Activated CD4-positive, alpha-beta memory T cell treated with anti-CD3 and anti-CD28 coated beads, Interleukin-2, amount 10 ng/mL, durations not matched to agents 7 days and 5 days (primary cell): ENCODE measurements at regions not wholly inside any gene's neighbourhood (a gene's known extent, or its start where the extent isn't known, plus 50 kb on each side); places are given as distances from the start of the nearest gene placed in this dataset.
"Not testable (repeated sequence)": the region's sequence is repeated elsewhere in the genome, so short reads cannot be mapped to it uniquely, and the experiment has no call there.

ENCODE experiments used
- CTCF ChIA-PET: fragments of 350-600 bp; sonication (Branson Sonifier 250); formaldehyde crosslinking; loops from one replicate; lab custom pipeline; 2021; ENCODE audit warnings: antibody characterized with exemption, inconsistent platforms; lab: Charles Lee
- POLR2A ChIA-PET: fragments of 350-600 bp; sonication (Branson Sonifier 250); formaldehyde crosslinking; loops from one replicate; lab custom pipeline; 2021; ENCODE audit warnings: antibody characterized with exemption; lab: Charles Lee
- DNase-seq: peaks from one replicate; pipeline ENCODE4 v3.0.0-alpha.2; 2020
- H3K27ac Mint-ChIP-seq: one replicate; pipeline ENCODE4 v1.8.0; 2021; ENCODE audit warnings: mild to moderate bottlenecking, mixed read lengths
- H3K27me3 Mint-ChIP-seq: one replicate; pipeline ENCODE4 v1.8.0; 2021; ENCODE audit warnings: mixed read lengths
- H3K36me3 Mint-ChIP-seq: one replicate; pipeline ENCODE4 v1.8.0; 2021; ENCODE audit warnings: low read depth, mixed read lengths
- H3K4me1 Mint-ChIP-seq: one replicate; pipeline ENCODE4 v1.8.0; 2021; ENCODE audit warnings: mixed read lengths
- H3K4me3 Mint-ChIP-seq: one replicate; pipeline ENCODE4 v1.8.0; 2021; ENCODE audit warnings: mild to moderate bottlenecking, mixed read lengths
- H3K9me3 Mint-ChIP-seq: one replicate; pipeline ENCODE4 v1.8.0; 2021; ENCODE audit warnings: mixed read lengths

DNA sequence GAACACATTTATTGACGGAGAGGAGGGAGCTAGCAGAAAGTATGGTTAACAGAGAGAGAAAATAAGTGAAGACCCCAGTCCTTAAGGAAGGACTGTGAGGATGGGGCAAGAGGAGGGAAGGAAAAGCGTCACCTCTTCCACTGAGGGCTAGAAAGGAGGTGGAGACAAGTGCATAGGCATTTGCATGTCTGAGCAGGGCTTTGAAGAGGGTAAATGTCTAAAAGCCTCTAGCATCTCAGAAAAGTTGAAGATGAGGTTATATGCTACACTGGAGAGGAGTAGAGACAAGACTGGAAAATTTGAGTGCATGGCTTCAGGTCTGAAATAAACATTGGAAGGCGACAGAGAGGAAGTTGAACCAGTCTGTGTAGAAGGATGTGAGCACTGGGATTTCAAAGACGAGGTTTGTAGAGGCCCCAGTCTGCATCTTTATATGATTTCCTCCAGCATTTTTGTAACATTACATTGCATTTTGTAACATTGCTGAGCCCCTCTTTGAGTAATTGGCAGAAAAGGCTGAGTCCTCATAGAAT is 98.5 kb upstream of the IFNG-AS1 start:
- H3K36me3 Mint-ChIP-seq = no peaks in the 10 kb centered on the region
- H3K9me3 Mint-ChIP-seq = no peaks in the 10 kb centered on the region
- DNase-seq = no peak
- no peak overlapping the region for H3K4me3 Mint-ChIP-seq
- no peaks in the 10 kb centered on the region for H3K4me1 Mint-ChIP-seq
- H3K27ac Mint-ChIP-seq = no peak overlapping the region
- POLR2A ChIA-PET = no interaction called here
- H3K27me3 Mint-ChIP-seq = no peaks in the 10 kb centered on the region
- CTCF ChIA-PET = no interaction called here

DNA sequence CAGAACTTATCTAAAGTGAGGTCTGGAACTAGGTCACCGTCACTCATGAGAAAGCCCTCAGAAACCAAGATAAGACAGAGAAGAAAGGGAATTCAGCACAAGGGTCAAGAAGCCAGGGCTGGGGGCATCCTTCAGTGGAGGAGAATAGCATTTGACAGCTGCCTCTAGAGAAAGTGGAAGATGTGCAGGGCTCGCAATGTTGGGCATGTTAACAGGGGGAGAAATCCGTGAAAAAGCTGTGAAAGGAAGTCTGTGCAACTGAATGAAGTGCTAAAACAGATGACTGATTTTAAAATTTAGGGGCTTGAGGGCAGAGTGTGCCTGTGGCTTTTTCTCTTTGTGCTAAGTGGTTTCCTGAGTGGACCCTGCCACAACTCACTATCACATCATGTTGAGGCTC is 97.7 kb upstream of the IFNG-AS1 start:
- Mint-ChIP-seq H3K27ac (no peak overlapping the region), H3K36me3 (no peaks in the 10 kb centered on the region), H3K4me1 (no peaks in the 10 kb centered on the region), H3K27me3 (no peaks in the 10 kb centered on the region), H3K4me3 (no peak overlapping the region), H3K9me3 (no peaks in the 10 kb centered on the region)
- POLR2A ChIA-PET = no interaction called here
- CTCF ChIA-PET = no interaction called here
- no peak for DNase-seq

DNA sequence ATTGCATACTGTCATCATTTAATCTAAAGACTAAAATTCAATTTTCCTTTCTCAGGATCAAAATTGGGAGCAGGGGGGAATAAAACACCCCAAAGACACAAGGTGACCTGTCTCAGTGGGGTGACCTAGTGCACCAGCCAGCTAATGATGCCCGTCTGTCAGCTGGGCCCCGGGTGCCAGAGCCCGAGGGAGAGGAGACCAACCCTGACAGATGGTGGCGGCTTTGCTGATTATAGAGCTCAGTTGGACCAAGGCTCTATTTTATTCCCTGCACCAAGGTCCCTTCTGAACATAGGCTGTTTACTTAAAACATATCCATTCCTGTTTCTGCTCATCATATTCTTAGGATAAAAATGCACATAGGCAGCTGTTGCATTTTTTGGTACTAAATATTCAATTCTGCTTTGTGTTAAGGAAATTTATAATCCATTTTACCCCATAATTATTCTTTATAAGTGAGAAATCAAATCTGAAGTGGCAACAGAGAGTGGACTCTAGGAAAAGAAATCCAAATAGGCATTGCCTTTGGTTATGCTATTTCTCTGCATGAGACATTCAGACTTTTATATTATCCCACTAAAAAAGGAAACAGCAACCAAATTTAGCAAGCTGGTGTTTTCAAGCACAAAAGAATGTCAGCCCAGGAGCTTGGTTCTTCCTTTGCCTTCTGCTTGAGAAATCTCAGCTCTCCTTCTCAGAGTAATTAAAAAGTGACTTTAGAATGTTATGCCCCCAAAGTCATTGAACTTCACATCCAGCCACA is 96.8 kb upstream of the IFNG-AS1 start:
- Mint-ChIP-seq H3K36me3 (no peaks in the 10 kb centered on the region), H3K27me3 (no peaks in the 10 kb centered on the region), H3K4me3 (no peak overlapping the region), H3K4me1 (no peaks in the 10 kb centered on the region), H3K9me3 (no peaks in the 10 kb centered on the region), H3K27ac (no peak overlapping the region)
- CTCF ChIA-PET = no interaction called here
- no peak for DNase-seq
- POLR2A ChIA-PET = no interaction called here

DNA sequence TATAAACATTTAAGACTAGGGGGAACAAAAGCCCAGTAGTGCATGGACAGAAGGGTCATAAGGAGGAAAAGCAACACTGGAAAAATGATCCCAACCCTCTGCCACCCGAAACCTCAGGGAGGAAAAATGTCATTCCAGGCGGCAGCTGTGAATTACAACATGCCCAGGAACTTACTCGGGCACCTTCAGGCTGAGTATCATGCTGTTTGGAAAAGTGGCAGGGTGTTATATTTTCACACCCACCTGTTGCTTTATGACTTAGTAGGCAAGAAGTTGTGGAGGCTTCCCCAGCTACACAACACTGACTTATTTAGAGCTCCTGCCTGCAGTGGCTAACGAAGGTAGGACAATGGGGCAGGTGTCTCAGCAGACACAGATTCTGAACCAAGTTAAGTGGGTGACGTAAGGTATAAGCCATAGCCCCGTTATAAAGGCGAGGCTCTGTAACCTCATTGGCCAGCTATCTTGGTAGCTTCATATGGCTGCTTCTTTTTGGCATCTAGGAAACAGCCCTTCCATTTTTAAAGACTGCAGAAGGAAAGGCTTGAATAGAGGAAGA is 96.1 kb upstream of the IFNG-AS1 start:
- Mint-ChIP-seq H3K9me3 (no peaks in the 10 kb centered on the region), H3K36me3 (no peaks in the 10 kb centered on the region), H3K27ac (no peak overlapping the region), H3K27me3 (no peaks in the 10 kb centered on the region), H3K4me3 (no peak overlapping the region), H3K4me1 (no peaks in the 10 kb centered on the region)
- POLR2A ChIA-PET = no interaction called here
- no peak for DNase-seq
- CTCF ChIA-PET = no interaction called here

DNA sequence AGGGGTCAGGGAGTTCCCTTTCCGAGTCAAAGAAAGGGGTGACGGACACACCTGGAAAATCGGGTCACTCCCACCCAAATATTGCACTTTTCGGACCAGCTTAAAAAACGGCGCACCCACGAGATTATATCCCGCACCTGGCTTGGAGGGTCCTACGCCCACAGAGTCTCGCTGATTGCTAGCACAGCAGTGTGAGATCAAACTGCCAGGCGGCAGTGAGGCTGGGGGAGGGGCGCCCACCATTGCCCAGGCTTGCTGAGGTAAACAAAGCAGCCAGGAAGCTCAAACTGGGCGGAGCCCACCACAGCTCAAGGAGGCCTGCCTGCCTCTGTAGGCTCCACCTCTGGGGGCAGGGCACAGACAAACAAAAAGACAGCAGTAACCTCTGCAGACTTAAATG is 88.8 kb upstream of the IFNG-AS1 start:
- H3K4me3 Mint-ChIP-seq, H3K27me3 Mint-ChIP-seq, POLR2A ChIA-PET, H3K9me3 Mint-ChIP-seq, H3K36me3 Mint-ChIP-seq, CTCF ChIA-PET, H3K27ac Mint-ChIP-seq, H3K4me1 Mint-ChIP-seq, DNase-seq: not testable (repeated sequence)

DNA sequence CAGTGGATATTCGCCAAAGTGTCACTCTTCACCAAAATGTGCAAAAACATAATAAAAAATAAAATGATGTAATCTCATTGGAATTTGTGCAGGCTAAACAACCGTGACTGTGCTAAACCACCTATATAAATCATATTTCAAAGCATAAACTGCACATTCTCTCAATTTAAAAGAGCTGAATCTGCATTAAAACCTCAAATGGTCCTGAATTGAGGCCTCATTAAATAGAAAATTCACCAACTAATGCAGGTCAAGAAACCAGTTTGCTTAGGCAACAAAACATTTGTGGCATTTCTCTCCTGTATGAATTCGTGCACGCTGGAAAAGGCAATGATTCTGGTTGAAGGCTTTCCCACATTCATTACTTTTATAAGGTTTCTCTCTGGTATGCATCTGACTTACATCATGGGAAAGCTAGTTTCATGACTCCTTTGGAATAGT is 80.1 kb upstream of the IFNG-AS1 start:
- Mint-ChIP-seq H3K4me1 (no peaks in the 10 kb centered on the region), H3K36me3 (no peaks in the 10 kb centered on the region), H3K27ac (no peak overlapping the region), H3K9me3 (peaks cover 3% of the 10 kb centered on the region), H3K27me3 (peaks cover 5% of the 10 kb centered on the region), H3K4me3 (no peak overlapping the region)
- no peak for DNase-seq
- ChIA-PET CTCF (interaction anchor here (1.0 to 1.1 kb wide), 2 partner anchors 9 to 34 kb away, joined by 3 read pairs; no protein-coding TSS in a partner anchor), POLR2A (no interaction called here)

DNA sequence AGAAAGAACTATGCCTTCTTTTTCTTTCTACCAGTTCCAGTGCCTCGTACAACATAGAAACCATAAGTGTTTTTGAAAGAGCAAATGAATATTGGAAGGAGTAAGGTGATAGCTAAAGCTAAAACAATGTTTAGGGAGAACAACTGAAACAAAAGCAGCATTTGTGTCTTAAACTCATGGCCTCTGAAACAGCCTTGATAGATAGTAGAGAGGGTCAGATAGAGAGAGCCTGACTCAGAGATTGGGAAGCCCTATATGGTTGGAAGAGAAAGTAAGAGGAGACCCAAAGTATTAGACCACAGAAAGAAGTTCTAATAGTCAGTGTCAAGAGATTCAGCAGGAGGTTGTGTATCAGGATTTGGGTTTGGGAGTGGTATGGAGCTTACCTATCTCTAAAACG is 79.6 kb upstream of the IFNG-AS1 start:
- DNase-seq = no peak
- H3K27ac Mint-ChIP-seq = no peak overlapping the region
- H3K4me1 Mint-ChIP-seq = no peaks in the 10 kb centered on the region
- no peak overlapping the region for H3K4me3 Mint-ChIP-seq
- H3K27me3 Mint-ChIP-seq = peaks cover 5% of the 10 kb centered on the region
- H3K36me3 Mint-ChIP-seq = no peaks in the 10 kb centered on the region
- ChIA-PET CTCF (interaction anchor here (1.0 to 1.1 kb wide), 2 partner anchors 9 to 33 kb away, joined by 3 read pairs; no protein-coding TSS in a partner anchor), POLR2A (no interaction called here)
- peaks cover 3% of the 10 kb centered on the region for H3K9me3 Mint-ChIP-seq

DNA sequence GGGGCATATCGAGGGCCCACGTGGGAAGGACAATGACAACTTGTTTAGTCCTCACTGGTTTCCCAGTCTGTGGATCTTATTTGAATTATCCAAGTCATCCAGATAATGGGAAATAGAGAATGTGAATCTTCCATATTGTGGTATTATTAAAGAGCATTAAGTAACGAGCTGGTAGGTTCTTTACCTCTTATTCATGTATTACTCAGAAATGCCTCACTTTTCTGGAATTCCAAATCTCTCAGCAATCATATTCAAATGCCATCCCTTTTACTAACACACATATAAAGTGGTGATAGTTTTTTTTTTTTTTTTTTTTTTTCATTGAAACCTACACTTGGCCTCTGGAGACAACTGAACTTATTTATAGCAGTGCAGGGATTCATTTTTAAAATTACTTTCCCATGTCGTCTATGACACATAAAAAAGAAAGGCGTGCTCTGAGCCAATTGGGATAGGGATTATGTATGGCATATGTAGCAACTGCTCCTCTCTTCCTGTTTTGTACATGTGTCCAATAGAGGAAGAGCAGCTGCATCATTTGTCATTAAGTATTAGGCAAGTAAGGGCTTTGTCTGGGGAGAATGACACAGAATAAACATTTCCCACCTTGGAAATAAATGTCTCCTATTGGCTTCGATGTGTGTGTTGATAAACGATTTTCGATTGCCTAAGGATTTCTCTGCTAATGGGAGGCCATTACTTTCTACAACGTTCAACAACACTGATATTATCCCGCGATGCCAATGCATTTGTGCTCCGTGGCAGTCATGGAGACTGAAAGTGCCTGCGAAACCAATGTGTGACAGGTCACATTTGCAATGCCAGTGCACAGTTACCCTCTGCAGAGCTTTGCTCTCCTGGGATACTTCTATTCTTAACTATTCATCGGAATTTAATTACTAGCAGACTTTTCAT is 78.6 kb upstream of the IFNG-AS1 start:
- Mint-ChIP-seq H3K9me3 (peaks cover 3% of the 10 kb centered on the region), H3K27ac (no peak overlapping the region), H3K4me1 (no peaks in the 10 kb centered on the region), H3K36me3 (no peaks in the 10 kb centered on the region), H3K4me3 (no peak overlapping the region), H3K27me3 (peaks cover 5% of the 10 kb centered on the region)
- no peak for DNase-seq
- ChIA-PET POLR2A (no interaction called here), CTCF (no interaction called here)

DNA sequence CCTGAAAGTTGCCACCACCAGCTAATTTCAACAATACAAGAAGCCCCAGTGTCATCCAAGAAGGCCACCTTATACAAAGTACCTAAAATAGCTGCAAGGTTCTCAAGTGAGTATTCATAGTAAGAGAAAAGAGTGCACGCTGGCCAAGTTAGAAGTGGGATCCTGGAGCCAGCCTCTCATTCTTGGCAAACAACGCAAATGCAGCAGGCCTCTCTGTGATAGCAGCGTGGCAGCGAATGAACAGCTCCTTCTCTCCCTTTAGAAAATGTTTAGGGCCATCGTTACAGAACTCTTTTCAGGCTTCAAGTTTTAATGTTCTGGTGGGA is 78.0 kb upstream of the IFNG-AS1 start:
- Mint-ChIP-seq H3K4me3 (no peak overlapping the region), H3K9me3 (peaks cover 3% of the 10 kb centered on the region), H3K4me1 (no peaks in the 10 kb centered on the region), H3K27me3 (peaks cover 5% of the 10 kb centered on the region), H3K36me3 (no peaks in the 10 kb centered on the region), H3K27ac (no peak overlapping the region)
- POLR2A ChIA-PET = no interaction called here
- CTCF ChIA-PET = no interaction called here
- no peak for DNase-seq

DNA sequence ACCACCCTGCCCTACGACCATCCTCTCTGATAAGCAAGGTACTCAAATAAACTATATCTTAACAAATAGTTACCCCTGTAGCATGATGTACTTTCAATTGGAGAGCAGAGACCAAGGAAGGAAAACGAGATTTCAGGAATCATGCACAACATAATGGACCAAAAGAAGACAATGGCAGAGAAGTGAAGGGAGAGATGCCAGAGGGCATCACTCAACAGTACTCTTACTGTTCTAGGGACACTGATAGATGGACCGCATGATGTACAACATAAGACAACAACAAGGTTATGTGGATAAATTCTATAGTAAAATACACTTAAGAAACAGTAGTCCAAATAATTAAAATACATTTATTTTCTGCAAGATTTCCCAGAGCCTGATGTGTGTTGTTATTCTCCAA is 77.5 kb upstream of the IFNG-AS1 start:
- Mint-ChIP-seq H3K27me3 (peaks cover 7% of the 10 kb centered on the region), H3K36me3 (no peaks in the 10 kb centered on the region), H3K27ac (no peak overlapping the region), H3K4me3 (no peak overlapping the region), H3K4me1 (no peaks in the 10 kb centered on the region), H3K9me3 (peaks cover 3% of the 10 kb centered on the region)
- no peak for DNase-seq
- POLR2A ChIA-PET = no interaction called here
- CTCF ChIA-PET = no interaction called here

DNA sequence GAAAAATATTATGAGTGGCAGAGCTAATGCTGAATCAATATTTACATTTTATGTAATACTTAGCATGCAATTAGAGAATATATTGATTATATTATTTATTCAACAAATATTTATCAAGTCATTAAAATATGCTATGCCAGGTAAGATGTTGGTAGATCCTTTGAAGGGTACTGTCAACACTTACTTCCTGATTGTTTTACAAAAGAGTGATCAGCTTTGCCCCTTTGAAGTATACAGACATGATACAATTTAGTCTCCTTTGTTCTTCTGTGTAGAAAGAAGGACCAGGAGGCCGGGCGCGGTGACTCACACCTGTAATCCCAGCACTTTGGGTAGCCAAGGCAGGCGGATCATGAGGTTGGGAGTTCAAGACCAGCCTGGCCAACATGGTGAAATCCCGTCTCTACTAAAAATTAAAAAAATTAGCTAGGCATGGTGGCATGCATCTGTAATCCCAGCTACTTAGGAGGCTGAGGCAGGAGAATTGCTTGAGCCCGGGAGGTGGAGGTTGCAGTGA is 73.9 kb upstream of the IFNG-AS1 start:
- no peak overlapping the region for H3K27ac Mint-ChIP-seq
- POLR2A ChIA-PET = no interaction called here
- CTCF ChIA-PET = no interaction called here

DNA sequence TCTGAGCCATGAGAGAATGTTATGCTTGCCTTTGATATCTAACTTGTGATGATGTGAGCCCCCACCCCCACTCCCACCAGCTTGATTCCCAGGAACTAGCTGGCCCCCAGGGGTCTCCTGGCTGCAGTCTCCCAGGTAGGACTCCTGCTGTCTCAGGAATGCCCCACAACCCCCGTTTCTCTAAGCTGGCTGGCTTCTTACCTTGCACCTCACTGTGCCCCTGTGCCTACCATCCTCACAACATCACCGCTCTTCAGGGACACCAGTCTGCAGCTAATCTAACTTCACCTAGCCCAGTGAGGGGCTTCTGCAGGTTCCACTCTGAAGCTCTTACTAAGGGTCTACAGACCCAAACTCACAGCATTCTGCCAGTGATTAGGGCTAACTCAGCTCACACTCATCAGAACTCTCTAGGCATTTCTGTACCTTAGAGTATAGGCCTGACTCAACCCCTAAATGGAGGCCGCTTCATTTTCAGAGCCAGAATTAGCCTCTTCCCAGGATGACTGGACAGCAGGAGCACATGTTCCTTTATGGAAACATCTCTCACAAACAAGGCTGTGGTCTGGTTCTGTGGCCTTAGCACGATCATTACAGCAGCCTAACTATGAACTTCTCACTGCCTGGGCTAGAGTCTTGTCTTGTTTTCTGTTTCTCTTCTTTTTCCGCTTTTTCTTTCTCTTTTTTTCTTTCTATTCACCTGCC is 72.8 kb upstream of the IFNG-AS1 start:
- ChIA-PET CTCF (no interaction called here), POLR2A (no interaction called here)
- no peak overlapping the region for H3K27ac Mint-ChIP-seq
- H3K4me3 Mint-ChIP-seq = no peak overlapping the region
- no peaks in the 10 kb centered on the region for H3K9me3 Mint-ChIP-seq
- no peaks in the 10 kb centered on the region for H3K4me1 Mint-ChIP-seq
- no peaks in the 10 kb centered on the region for H3K36me3 Mint-ChIP-seq
- no peak for DNase-seq
- H3K27me3 Mint-ChIP-seq = peaks cover 4% of the 10 kb centered on the region

More for the DNA sequence above, 73.9 kb upstream of the IFNG-AS1 start:
- peaks cover 4% of the 10 kb centered on the region for H3K27me3 Mint-ChIP-seq
- no peaks in the 10 kb centered on the region for H3K36me3 Mint-ChIP-seq
- no peak overlapping the region for H3K4me3 Mint-ChIP-seq
- DNase-seq = no peak
- no peaks in the 10 kb centered on the region for H3K9me3 Mint-ChIP-seq
- H3K4me1 Mint-ChIP-seq = no peaks in the 10 kb centered on the region
